ENCODE measurements at regions not wholly inside any gene's neighbourhood (a gene's known extent, or its start where the extent isn't known, plus 50 kb on each side); places are given as distances from the start of the nearest gene placed in this dataset.

- BruUV-seq (replicated peaks), result no TSS peak
- Mint-ChIP-seq H3K4me3 (ENCODE audit: unreplicated experiment) (no peak overlapping the region), H3K4me1 (ENCODE audit: insufficient read depth, unreplicated experiment) (no peaks in the 10 kb centered on the region), H3K27me3 (ENCODE audit: insufficient read depth, unreplicated experiment) (no peaks in the 10 kb centered on the region), H3K9me3 (ENCODE audit: unreplicated experiment) (peaks cover 33% of the 10 kb centered on the region), H3K27ac (ENCODE audit: low read depth, unreplicated experiment) (no peak overlapping the region), H3K36me3 (ENCODE audit: insufficient read depth, unreplicated experiment) (no peaks in the 10 kb centered on the region)
- CTCF ChIA-PET, result no interaction called here
- no peak for DNase-seq (ENCODE audit: unreplicated experiment)
- TF ChIP-seq, protein P1, sequence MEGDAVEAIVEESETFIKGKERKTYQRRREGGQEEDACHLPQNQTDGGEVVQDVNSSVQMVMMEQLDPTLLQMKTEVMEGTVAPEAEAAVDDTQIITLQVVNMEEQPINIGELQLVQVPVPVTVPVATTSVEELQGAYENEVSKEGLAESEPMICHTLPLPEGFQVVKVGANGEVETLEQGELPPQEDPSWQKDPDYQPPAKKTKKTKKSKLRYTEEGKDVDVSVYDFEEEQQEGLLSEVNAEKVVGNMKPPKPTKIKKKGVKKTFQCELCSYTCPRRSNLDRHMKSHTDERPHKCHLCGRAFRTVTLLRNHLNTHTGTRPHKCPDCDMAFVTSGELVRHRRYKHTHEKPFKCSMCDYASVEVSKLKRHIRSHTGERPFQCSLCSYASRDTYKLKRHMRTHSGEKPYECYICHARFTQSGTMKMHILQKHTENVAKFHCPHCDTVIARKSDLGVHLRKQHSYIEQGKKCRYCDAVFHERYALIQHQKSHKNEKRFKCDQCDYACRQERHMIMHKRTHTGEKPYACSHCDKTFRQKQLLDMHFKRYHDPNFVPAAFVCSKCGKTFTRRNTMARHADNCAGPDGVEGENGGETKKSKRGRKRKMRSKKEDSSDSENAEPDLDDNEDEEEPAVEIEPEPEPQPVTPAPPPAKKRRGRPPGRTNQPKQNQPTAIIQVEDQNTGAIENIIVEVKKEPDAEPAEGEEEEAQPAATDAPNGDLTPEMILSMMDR (IDR thresholded peaks at IDR 0.05; ENCODE audit: unreplicated experiment), result no peak
- intact Hi-C loops (cut with micrococcal nuclease), result no loop called here
- POLR2A ChIA-PET, result no interaction called here
Measured at GRCh38 chr19:30174791-30175190, 197.4 kb upstream of the ZNF536 start.

DNA sequence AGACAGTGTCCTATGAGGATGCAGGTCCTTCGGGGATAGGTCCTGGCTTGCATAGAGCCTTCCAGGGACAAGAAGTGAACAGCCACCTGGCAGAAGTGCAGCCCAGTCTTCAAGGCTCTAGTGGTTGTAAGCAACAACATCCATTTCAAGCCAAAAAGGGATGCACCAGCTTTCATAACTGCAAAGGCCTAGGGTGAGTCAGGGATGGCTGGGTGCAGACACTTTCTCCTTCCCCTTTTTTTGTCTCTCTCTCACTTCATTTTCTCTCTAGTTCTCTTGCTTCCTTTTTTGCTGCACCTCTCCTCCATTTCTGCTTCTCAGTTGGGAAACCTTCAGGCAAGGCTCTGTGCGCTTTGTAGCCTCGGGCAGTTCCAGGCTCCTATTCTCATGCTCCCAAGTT, 196.2 kb upstream of the ZNF536 start:
- Mint-ChIP-seq H3K36me3 (ENCODE audit: insufficient read depth, unreplicated experiment) (no peaks in the 10 kb centered on the region), H3K4me1 (ENCODE audit: insufficient read depth, unreplicated experiment) (no peaks in the 10 kb centered on the region), H3K9me3 (ENCODE audit: unreplicated experiment) (peaks cover 35% of the 10 kb centered on the region), H3K27ac (ENCODE audit: low read depth, unreplicated experiment) (no peak overlapping the region), H3K4me3 (ENCODE audit: unreplicated experiment) (no peak overlapping the region), H3K27me3 (ENCODE audit: insufficient read depth, unreplicated experiment) (no peaks in the 10 kb centered on the region)
- ChIA-PET POLR2A (no interaction called here), CTCF (no interaction called here)
- DNase-seq (ENCODE audit: unreplicated experiment), result no peak
- BruUV-seq (replicated peaks), result no TSS peak
- TF ChIP-seq, protein P1 (IDR thresholded peaks at IDR 0.05; ENCODE audit: unreplicated experiment), result no peak
- intact Hi-C loops (cut with micrococcal nuclease), result no loop called here

- H3K27ac Mint-ChIP-seq (ENCODE audit: low read depth, unreplicated experiment), result no peak overlapping the region
- intact Hi-C loops (cut with micrococcal nuclease), result no loop called here
- POLR2A ChIA-PET, result no interaction called here
- CTCF ChIA-PET, result interaction anchor here (0.6 to 0.7 kb wide), 3 partner anchors 39 to 54 kb away, joined by 3 to 4 read pairs (median 3); no protein-coding TSS in a partner anchor
- BruUV-seq (replicated peaks), result no TSS peak
- no peaks in the 10 kb centered on the region for H3K36me3 Mint-ChIP-seq (ENCODE audit: insufficient read depth, unreplicated experiment)
- DNase-seq (ENCODE audit: unreplicated experiment), result no peak
- no peak overlapping the region for H3K4me3 Mint-ChIP-seq (ENCODE audit: unreplicated experiment)
- H3K27me3 Mint-ChIP-seq (ENCODE audit: insufficient read depth, unreplicated experiment), result no peaks in the 10 kb centered on the region
- TF ChIP-seq, protein P1 (IDR thresholded peaks at IDR 0.05; ENCODE audit: unreplicated experiment), result no peak
- no peaks in the 10 kb centered on the region for H3K4me1 Mint-ChIP-seq (ENCODE audit: insufficient read depth, unreplicated experiment)
- peaks cover 57% of the 10 kb centered on the region for H3K9me3 Mint-ChIP-seq (ENCODE audit: unreplicated experiment)
Measured at GRCh38 chr19:30178721-30179402, 193.3 kb upstream of the ZNF536 start.

- DNase-seq (ENCODE audit: unreplicated experiment), result no peak
- POLR2A ChIA-PET, result no interaction called here
- TF ChIP-seq, protein P1 (IDR thresholded peaks at IDR 0.05; ENCODE audit: unreplicated experiment), result no peak
- Mint-ChIP-seq H3K36me3 (ENCODE audit: insufficient read depth, unreplicated experiment) (no peaks in the 10 kb centered on the region), H3K4me3 (ENCODE audit: unreplicated experiment) (no peak overlapping the region), H3K27ac (ENCODE audit: low read depth, unreplicated experiment) (no peak overlapping the region), H3K4me1 (ENCODE audit: insufficient read depth, unreplicated experiment) (no peaks in the 10 kb centered on the region), H3K27me3 (ENCODE audit: insufficient read depth, unreplicated experiment) (no peaks in the 10 kb centered on the region), H3K9me3 (ENCODE audit: unreplicated experiment) (peaks cover 63% of the 10 kb centered on the region)
- CTCF ChIA-PET, result no interaction called here
- intact Hi-C loops (cut with micrococcal nuclease), result no loop called here
- BruUV-seq (replicated peaks), result no TSS peak
Measured at GRCh38 chr19:30180691-30181090, 191.5 kb upstream of the ZNF536 start.
